HG02571 (cell line): ENCODE measurements at regions not wholly inside any gene's neighbourhood (a gene's known extent, or its start where the extent isn't known, plus 50 kb on each side); places are given as distances from the start of the nearest gene placed in this dataset.
"Not testable (repeated sequence)": the region's sequence is repeated elsewhere in the genome, so short reads cannot be mapped to it uniquely, and the experiment has no call there.

Experiments
- ATAC-seq: cut with Tn5 transposase; IDR thresholded peaks from one replicate; pipeline ENCODE4 v1.9.1; 2021; ENCODE audit warnings: mild to moderate bottlenecking, moderate library complexity; ENCODE audit not compliant: unreplicated experiment

- peak; percentile 89 for ATAC-seq
Measured at GRCh38 chr17:30731210-30732132, 93.0 kb downstream of the CRLF3 start.

GRCh38 chr17:30730837-30731209 is 93.7 kb downstream of the CRLF3 start:
- not testable (repeated sequence) for ATAC-seq

- ATAC-seq = not testable (repeated sequence)
Measured at GRCh38 chr17:30730171-30730836, 94.2 kb downstream of the CRLF3 start.

GRCh38 chr17:30729471-30730170 is 94.9 kb downstream of the CRLF3 start:
- ATAC-seq = not testable (repeated sequence)

- not testable (repeated sequence) for ATAC-seq
Measured at GRCh38 chr17:30727517-30727916, 97.0 kb downstream of the CRLF3 start.

GRCh38 chr17:30726734-30727133 is 97.8 kb downstream of the CRLF3 start:
- ATAC-seq = not testable (repeated sequence)

- not testable (repeated sequence) for ATAC-seq
Measured at GRCh38 chr17:30726310-30726709, 98.2 kb downstream of the CRLF3 start.

GRCh38 chr17:30724034-30724650 is 100.3 kb downstream of the CRLF3 start:
- ATAC-seq = not testable (repeated sequence)

GRCh38 chr17:30722114-30722780 is 102.2 kb downstream of the CRLF3 start:
- not testable (repeated sequence) for ATAC-seq

- not testable (repeated sequence) for ATAC-seq
Measured at GRCh38 chr17:30720971-30721370, 103.5 kb downstream of the CRLF3 start.

- ATAC-seq = no peak
Measured at GRCh38 chr17:30720013-30720471, 104.5 kb downstream of the CRLF3 start.

- ATAC-seq = not testable (repeated sequence)
Measured at GRCh38 chr17:30719131-30719973, 105.1 kb downstream of the CRLF3 start.

GRCh38 chr17:30718691-30719090 is 105.8 kb downstream of the CRLF3 start:
- ATAC-seq = not testable (repeated sequence)

GRCh38 chr17:30718099-30718447 is 106.4 kb downstream of the CRLF3 start:
- ATAC-seq = not testable (repeated sequence)

GRCh38 chr17:30717291-30718098 is 107.0 kb downstream of the CRLF3 start:
- no peak for ATAC-seq

- ATAC-seq = no peak
Measured at GRCh38 chr17:30716461-30717290, 107.8 kb downstream of the CRLF3 start.

- not testable (repeated sequence) for ATAC-seq
Measured at GRCh38 chr17:30714825-30715622, 109.5 kb downstream of the CRLF3 start.
